HG03354 (cell line): ENCODE measurements at regions not wholly inside any gene's neighbourhood (a gene's known extent, or its start where the extent isn't known, plus 50 kb on each side); places are given as distances from the start of the nearest gene placed in this dataset.
"Not testable (repeated sequence)": the region's sequence is repeated elsewhere in the genome, so short reads cannot be mapped to it uniquely, and the experiment has no call there.

Experiments used
- ATAC-seq: cut with Tn5 transposase; IDR thresholded peaks from one replicate; pipeline ENCODE4 v1.9.1; 2021; ENCODE audit warnings: mild to moderate bottlenecking; ENCODE audit not compliant: unreplicated experiment, poor library complexity, severe bottlenecking

DNA sequence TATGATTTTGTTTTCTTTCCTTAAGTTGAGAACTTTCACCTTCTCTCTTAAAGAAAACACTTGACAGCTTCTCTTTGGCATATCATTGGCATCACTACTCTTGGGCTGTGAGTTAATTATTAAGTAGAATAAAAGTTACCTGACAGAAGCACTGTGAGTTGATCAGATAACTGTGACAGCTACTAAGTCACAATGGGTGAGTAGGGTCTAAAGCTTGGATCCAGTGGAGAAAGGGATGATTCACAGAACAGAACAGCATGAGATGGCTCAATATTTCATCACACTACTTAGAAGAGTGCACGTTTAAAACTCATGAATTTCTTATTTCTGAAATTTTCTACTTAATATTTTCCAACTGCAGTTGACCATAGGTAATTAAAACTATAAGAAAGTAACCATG lies 268.5 kb upstream of the NMUR2 start:
- no peak for ATAC-seq

DNA sequence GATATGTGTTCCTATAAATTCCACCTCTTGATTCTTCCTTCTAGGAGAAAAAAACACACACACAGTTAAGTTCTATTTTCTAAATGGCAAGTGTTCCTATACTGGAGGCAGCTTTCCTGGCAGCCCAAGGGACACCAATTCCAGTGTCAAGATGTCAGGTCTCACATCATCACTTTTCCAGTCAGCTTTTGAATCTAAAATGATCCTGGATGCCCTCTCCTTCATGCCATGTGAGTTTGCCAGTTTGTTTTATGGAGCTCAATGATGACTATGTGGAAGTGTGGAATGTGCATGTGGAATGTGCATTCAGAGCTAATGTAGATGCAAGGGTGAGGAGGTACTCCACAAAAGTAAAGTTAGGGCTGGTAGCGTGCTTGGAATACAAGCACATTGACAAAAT lies 269.3 kb upstream of the NMUR2 start:
- ATAC-seq: no peak

DNA sequence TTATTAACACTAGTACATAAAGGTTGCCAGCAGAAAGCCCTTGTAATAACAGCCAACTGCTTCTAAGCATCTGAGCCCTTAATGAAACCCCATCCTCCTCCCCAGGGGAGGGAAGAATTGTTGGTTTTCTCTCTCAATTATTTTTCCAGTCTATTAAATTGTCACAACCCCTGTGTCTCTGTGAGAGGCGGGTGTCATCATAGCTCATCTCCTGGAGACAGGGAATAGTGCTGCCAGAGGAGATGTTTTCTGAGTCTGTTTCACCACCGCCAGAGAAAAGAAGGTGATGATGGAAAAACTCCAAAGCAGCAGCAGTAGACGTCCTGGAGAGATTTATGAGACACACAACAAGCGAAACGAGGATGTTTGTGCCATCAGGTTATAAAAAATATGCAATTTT lies 271.1 kb upstream of the NMUR2 start:
- no peak for ATAC-seq

DNA sequence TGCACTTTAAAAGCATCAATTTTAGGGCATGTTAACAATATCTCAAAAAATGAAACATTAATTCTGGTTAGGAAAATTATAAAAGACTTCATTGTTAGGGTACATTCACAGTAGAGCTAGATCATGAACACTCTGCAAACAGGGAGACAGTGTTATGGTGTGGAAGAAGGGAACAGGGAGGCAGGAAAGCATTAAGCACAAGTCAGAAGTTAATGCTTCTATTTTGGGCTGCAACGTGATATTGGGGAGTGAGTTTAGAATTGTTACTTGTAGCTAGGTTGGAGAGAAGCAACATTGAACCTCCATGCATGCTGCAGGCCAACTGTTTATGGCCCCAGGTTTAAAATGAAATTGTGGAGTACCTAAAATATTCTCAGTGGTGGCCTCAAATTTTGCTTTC lies 278.1 kb upstream of the NMUR2 start:
- ATAC-seq: no peak

DNA sequence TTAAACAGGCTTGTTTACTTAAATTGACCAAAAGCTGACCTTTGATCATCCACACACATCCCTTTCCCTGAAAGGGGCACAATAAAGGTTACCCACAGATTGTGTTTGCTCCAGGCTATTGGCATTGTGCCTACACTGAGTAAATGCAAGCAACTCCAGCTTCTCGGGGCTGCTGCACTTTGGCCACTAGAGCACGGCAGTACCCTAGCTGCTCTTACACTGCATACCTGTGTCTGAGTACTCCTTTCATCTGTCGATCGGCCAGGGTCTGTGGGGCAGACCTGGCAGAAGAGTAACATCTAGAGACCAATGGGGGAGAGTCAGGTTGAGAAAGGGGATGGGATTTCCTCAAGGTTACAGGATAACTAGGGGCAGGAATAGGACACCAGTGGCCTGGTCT lies 281.9 kb upstream of the NMUR2 start:
- ATAC-seq: no peak

DNA sequence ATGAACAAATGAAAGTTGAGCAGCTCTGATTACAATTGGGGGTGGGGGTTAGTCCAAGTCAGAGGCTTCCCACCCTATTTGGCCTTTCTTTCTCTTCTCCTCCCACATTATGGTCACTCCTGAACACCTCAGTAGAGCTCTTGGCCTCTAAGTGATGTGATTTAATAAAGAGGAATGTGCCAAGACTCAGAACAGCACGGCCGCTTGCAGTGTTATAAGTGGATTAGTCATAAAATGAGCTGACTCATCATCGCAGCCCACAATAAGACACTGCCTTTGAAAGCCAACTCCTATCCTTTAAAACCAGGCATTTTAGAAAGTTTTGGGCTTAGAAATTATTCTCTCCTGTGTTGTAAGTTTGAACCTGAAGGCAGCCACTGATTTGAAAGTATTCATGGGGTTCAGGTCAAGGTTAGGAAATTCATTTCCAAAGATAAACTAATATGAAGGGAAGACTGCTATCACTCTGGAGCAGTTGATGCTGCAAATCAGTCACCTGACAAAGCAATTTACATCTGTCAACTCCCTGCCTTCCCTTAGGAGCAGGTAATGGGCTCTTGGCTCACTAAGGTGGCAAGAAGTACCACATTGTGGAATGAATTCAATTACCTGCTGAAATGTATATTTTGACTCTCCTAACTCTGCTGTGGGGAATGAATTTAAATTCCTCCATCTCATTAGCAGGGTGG lies 283.6 kb upstream of the NMUR2 start:
- ATAC-seq: no peak

DNA sequence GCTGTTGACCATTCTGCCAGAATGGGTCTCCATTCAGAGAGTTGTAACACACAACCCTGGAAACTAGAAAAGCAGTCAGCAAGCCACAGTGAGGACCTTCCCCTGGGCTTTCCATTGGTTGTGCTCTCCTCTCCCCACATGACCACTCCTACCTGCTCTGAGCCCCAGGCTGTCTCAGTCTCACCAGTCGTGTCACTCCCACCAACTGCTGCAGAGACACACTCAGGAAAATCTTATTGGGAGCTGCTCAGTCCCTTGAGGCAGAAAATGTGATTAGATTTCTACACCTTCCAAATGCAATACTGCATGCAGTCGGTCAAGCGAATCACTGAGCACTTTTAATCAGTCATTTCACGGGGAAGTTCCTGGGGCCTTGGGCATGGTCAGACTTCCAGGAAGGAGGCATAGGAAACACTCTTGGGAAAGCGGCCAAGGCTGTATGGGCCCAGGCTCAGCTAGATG lies 284.2 kb upstream of the NMUR2 start:
- ATAC-seq: no peak

DNA sequence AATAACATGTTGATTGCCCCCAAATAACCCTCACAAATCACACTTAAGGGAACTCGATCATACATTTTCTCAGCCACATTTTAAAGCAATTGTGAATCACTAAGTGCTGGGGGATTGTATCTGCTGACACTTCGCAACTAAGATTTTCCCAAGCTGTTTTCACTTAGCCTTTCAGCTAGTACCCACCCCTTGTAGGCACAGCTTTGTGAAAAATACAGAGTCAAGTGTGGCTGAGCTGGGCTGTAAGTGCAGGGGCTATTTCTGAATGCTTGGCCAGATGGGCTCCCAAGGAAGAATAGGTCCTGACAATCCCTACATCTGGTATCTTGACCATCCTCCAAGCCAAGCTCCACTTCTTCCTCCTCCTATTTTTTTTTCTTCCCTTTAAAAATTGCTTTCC lies 289.2 kb upstream of the NMUR2 start:
- ATAC-seq: no peak

DNA sequence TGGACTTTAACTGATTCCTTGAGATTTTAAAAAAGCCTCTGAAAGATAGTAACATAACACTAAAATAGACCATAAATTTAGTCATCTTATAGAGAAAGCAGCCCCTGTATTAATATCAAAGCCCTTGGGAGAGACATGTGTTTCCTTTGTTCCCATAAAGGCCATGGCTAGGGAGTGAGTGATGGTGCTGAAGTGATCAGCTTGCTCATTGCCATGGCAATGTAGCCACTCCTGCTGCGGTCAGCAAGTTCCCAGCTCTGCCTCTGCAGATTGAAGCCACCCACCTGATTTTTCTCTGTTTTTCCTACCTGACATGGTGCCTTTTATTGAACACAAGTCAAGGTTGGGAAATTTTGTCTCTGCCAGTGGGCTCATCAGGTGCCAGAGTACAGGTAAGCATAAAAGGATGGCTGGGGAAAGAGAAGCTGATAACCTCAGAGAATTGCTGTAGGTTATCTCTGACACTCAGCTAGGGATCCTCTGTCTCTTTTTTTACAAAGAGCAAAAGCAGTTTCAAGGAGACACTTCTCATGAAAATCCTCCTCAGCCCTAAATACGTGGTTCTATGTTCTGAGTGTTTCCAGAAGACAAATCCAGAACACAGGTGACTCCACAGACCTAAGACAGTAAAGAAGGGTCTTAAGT lies 296.3 kb upstream of the NMUR2 start:
- no peak for ATAC-seq

DNA sequence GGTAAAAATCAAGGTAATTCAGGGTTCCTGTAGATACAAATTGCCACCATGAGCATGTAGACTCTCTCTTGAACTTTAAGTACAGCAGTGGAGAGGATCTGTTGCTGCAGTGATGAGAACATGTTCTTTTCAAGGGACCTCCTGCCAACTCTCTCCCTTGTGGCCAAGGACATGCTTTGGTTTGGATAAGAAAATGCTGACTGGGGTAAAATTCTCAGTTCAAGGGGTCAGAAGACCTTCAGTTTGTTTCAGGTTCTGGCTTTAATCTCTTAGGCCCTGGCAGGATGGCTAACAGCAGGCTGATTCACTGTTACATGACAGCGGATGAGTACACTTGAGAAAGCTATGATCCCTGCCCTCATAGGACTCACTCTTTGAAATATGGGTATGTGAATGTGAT lies 299.2 kb upstream of the NMUR2 start:
- ATAC-seq: no peak

DNA sequence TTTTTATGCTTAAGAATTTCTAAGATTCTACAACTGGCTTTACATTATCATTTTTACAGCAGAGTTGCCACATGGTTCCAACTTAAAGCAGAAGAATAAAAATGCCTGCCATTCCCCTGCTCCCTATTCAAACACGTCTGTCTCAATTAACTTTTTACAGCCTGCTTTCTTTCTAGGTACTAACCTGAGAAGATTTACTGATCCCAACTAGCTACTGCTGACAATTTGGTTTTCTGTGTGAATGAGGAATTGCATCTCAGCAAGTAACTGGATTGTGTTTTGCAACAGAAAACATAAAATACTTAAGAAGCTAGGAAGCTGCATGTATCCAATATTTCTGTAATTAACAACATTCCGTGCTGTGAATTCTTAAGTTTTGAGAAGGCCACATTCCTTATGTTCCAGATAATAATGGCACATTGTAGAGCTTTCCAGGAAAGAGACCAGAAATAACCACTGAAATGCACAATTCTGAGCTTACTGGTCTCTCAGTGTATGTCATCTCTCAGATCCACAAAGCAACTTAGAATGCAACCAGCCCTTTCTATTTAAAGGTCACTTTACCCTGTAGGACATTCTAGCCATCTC lies 306.8 kb upstream of the NMUR2 start:
- ATAC-seq: no peak

DNA sequence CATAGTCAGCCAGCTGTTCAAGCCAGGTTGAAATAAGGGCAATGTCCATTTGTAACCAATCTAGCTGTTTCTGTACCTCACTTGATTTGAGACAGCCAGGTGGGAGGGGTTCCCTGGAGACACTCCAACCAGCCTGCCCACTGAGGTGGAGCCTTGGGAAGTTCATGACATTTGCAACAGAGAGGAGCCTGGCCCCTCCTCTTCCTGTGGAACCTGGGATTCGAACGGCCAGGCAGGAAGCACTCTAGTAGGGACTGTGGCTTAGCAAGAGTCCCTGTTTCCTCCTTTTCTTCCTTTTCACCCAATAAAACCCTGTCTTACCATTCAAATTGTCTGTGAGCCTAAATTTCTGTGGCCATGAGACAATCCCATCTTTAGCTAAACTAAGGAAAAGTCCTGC lies 312.3 kb upstream of the NMUR2 start:
- no peak for ATAC-seq

DNA sequence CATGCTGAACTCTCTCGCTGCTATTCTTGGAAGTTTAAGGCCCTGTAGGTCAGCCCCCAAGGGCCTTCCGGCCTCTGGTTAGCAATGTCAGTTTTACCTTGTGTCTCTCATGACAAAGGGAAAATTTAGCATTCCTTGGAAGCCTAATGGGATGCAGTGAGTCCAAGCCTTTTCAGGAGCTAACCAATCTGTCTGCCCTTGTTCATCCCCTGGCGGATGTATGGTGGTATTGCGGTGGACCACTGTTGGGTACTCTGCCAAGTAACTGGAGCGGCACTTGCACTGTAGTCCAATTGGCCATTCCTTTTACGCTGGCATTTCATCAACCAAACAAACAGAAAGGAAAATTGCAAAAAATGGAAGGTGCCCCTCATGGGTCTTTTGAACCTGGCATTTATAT lies 318.4 kb upstream of the NMUR2 start:
- ATAC-seq: no peak

DNA sequence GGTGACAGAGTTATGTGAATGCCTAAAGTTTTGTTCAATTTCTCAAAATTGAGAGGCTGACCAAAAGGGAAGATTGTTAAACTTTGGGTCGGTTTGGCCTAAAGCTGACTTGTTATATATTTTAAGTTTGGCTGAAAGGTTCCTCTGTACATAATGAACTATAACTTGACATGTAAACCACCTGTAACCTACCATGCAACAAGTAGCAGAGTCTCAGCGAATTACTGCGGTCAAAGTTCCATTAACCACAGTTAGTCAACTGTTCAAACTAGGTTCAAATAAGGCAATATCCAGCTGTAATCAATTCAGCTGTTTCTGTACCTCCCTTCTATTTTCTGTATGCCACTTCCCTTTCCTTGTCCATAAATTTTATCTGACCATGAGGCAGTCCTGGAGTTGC lies 325.1 kb upstream of the NMUR2 start:
- ATAC-seq: no peak

DNA sequence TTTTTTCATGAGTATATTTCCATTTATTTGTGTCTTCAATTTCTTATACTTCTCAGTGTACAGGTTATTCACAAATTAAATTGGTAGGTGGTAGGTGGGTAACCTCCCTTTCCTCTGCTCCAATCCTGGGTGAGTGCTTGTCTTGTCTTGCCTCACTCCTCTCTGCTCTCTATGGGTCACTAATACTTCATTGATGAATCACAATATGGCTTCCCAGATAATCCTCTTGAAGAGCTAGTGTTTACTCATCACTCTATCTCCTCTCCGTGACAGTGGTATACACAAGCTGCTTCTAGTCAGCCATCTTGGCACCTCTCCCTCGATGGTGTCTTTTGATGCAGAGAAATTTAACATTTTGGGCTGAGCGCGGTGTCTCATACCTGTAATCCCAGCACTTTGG lies 331.8 kb upstream of the NMUR2 start:
- ATAC-seq: no peak

DNA sequence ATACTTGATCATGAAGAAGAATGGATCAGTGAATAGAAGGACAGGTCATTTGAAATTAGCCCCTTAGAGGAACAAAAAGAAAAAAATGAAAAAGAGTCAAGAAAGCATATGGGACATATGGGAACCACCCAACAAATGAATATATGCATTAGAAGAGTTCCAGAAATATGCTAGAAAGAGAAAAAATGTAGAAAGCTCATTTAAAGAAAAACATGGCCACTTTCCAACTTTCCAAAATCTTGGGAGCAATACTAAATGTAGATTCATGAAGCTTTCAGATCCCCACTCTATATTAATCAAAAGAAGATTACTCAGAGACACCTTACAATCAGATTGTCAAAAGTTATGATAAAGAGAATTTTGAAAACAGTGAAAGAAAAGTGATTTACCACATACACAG lies 334.8 kb upstream of the NMUR2 start:
- ATAC-seq: no peak

DNA sequence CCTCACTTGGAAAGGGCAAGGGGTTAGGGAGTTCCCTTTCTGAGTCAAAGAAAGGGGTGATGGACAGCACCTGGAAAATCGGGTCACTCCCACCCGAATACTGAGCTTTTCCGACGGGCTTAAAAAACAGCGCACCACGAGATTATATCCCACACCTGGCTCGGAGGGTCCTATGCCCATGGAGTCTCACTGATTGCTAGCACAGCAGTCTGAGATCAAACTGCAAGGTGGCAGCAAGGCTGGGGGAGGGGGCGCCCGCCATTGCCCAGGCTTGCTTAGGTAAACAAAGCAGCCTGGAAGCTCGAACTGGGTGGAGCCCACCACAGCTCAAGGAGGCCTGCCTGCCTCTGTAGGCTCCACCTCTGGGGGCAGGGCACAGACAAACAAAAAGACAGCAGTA lies 336.0 kb upstream of the NMUR2 start:
- ATAC-seq: not testable (repeated sequence)

DNA sequence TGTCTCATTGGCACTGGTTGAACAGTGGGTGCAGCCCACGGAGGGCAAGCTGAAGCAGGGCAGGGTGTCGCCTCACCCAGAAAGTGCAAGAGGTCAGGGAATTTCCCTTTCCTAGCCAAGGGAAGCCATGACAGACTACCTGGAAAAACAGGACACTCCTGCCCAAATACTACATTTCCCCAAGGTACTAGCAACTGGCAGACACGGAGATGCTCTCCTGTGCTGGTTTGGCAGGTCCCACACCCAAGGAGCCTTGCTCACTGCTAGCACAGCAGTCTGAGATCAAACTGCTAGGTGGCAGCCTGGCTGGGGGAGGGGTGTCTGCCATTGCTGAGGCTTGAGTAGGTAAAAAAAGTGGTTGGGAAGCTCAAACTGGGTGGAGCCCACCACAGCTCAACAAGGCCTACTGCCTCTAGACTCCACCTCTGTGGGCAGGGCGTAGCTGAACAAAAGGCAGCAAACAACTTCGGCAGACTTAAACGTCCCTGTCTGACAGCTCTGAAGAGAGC lies 382.7 kb upstream of the NMUR2 start:
- ATAC-seq: not testable (repeated sequence)

DNA sequence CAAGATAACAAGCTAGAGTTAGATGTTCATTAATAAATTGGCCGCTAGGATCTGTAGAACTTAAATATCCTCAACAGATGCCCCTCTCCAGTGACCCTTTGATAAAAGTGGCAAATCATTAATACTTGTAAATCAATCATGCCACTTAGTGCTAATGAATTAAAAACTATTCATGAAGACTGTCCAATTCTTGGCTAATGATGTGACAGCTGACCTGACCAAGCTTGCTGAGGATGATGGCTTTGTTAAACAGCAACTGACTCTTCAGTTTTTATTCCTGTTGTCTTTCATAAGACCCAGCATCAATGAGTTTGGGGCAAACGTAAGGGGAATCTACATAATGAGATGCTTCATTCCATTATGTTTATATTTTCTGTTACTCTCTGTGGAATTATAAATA lies 396.8 kb upstream of the NMUR2 start:
- ATAC-seq: no peak

DNA sequence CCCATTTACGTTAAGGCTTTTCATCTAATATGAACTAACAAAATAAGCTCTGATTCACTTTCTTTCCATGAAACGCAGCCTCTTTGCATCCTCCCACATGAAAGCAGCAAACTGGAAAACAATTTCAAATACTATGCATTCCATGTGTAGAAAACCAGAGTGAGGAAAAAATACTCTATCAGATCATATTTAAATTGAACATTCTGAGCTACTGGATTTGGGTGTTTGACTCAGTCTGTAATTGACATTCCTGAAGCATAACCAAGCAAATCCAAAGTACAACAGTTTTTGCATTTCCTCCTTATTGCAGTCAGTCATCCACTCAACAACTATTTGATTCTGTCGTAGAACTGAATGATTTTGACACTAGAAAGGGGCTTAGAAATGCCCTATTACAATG lies 399.1 kb upstream of the NMUR2 start:
- ATAC-seq: no peak

DNA sequence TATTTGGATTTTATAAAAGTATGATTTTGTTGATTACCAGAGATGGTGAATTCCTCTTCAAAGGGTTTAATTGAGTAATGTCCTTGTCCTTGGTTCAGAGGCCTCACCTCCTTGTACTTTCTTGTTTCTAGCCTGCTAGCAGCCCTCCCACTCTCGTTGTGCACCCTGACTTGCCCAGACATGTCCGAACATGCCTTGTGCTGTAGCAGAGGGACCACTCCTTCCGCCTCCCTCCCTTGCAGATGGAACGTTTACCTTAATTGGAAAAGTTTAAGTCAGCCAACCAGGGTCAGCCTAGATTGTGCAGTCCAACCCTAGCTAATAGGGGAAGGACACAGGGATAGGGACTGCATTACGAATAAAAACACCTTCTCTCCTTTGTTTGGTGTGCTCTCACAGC lies 406.9 kb upstream of the NMUR2 start:
- ATAC-seq: no peak
